Lower lobe of right lung (tissue), 2 donors: ENCODE measurements at regions not wholly inside any gene's neighbourhood (a gene's known extent, or its start where the extent isn't known, plus 50 kb on each side); places are given as distances from the start of the nearest gene placed in this dataset.

Experiments used
- ATAC-seq, 2 donors: fragments of 200-7000 bp; cut with Tn5 transposase; one replicate each; pipeline ENCODE4 v1.9.1; 2020 to 2022; ENCODE audit warnings: mild to moderate bottlenecking in 2 of 2, moderate library complexity in 2 of 2
- DNase-seq: peaks from one replicate; pipeline ENCODE4 v3.0.0-alpha.2; 2020
- H3K27ac ChIP-seq: fragments of 200-600 bp; one replicate; pipeline ENCODE4 v1.8.0; 2022
- H3K27me3 ChIP-seq: fragments of 200-600 bp; one replicate; pipeline ENCODE4 v1.8.0; 2022; ENCODE audit warnings: low read depth
- H3K36me3 ChIP-seq: fragments of 200-600 bp; one replicate; pipeline ENCODE4 v1.8.0; 2022; ENCODE audit warnings: mild to moderate bottlenecking
- H3K4me1 ChIP-seq: fragments of 200-600 bp; one replicate; pipeline ENCODE4 v1.8.0; 2022
- H3K4me3 ChIP-seq: fragments of 200-600 bp; one replicate; pipeline ENCODE4 v1.8.0; 2022; ENCODE audit warnings: mild to moderate bottlenecking
- H3K9me3 ChIP-seq: fragments of 200-600 bp; one replicate; pipeline ENCODE4 v1.8.0; 2022
- CTCF ChIP-seq: fragments of 200-600 bp; IDR thresholded peaks from one replicate; pipeline ENCODE4 v1.8.0; 2022; ENCODE audit warnings: antibody characterized with exemption, mild to moderate bottlenecking
- intact Hi-C: fragments of 100-400 bp; cut with DNase I; formaldehyde crosslinking; loops from one replicate; pipeline ENCODE4 v1.11.0; 2022
- donor health status: DM: no; HTN: yes; CAD: no; lungs with severe emphysema.

GRCh38 chr3:147797095-147797494, 387.9 kb downstream of the ZIC1 start:
- ATAC-seq, result no peak
- Histone ChIP-seq H3K9me3 (no peaks in the 10 kb centered on the region), H3K4me1 (no peaks in the 10 kb centered on the region), H3K36me3 (no peaks in the 10 kb centered on the region), H3K4me3 (no peak overlapping the region), H3K27ac (no peak overlapping the region), H3K27me3 (no peaks in the 10 kb centered on the region)
- TF ChIP-seq CTCF, result no peak
- intact Hi-C loops, result no loop called here
- DNase-seq, result no peak

GRCh38 chr3:147799601-147800000, 390.4 kb downstream of the ZIC1 start:
- no peaks in the 10 kb centered on the region for H3K27me3 ChIP-seq
- ATAC-seq, result no peak
- no peaks in the 10 kb centered on the region for H3K4me1 ChIP-seq
- intact Hi-C loops, result no loop called here
- DNase-seq, result no peak
- H3K9me3 ChIP-seq, result no peaks in the 10 kb centered on the region
- no peaks in the 10 kb centered on the region for H3K36me3 ChIP-seq
- no peak overlapping the region for H3K4me3 ChIP-seq
- H3K27ac ChIP-seq, result no peak overlapping the region
- TF ChIP-seq CTCF, result no peak

GRCh38 chr3:147807776-147808175, 398.6 kb downstream of the ZIC1 start:
- Histone ChIP-seq H3K27me3 (no peaks in the 10 kb centered on the region), H3K9me3 (no peaks in the 10 kb centered on the region), H3K36me3 (no peaks in the 10 kb centered on the region), H3K4me1 (no peaks in the 10 kb centered on the region), H3K4me3 (no peak overlapping the region), H3K27ac (no peak overlapping the region)
- no peak for TF ChIP-seq CTCF
- DNase-seq (no peak), ATAC-seq (no peak)
- intact Hi-C loops, result no loop called here

GRCh38 chr3:147809206-147809605, 400.0 kb downstream of the ZIC1 start:
- intact Hi-C loops, result no loop called here
- Histone ChIP-seq H3K27ac (no peak overlapping the region), H3K9me3 (no peaks in the 10 kb centered on the region), H3K4me3 (no peak overlapping the region), H3K36me3 (no peaks in the 10 kb centered on the region), H3K4me1 (no peaks in the 10 kb centered on the region), H3K27me3 (no peaks in the 10 kb centered on the region)
- ATAC-seq (no peak), DNase-seq (no peak)
- TF ChIP-seq CTCF, result no peak

GRCh38 chr3:147812186-147812911, 403.2 kb downstream of the ZIC1 start:
- no peak overlapping the region for H3K27ac ChIP-seq
- no peak for ATAC-seq
- H3K27me3 ChIP-seq, result no peaks in the 10 kb centered on the region
- H3K4me1 ChIP-seq, result peaks cover 4% of the 10 kb centered on the region
- no peak for TF ChIP-seq CTCF
- intact Hi-C loops, result no loop called here
- no peaks in the 10 kb centered on the region for H3K9me3 ChIP-seq
- no peak for DNase-seq
- H3K36me3 ChIP-seq, result no peaks in the 10 kb centered on the region
- H3K4me3 ChIP-seq, result no peak overlapping the region
